Mesodermal cell (in vitro differentiated cells): ENCODE measurements at regions not wholly inside any gene's neighbourhood (a gene's known extent, or its start where the extent isn't known, plus 50 kb on each side); places are given as distances from the start of the nearest gene placed in this dataset.

Experiments
- H3K27ac ChIP-seq: 2 replicates; pipeline ENCODE4 v1.7.0; 2013; ENCODE audit warnings: mild to moderate bottlenecking, low read depth, low read length, moderate library complexity; ENCODE audit not compliant: severe bottlenecking
- H3K36me3 ChIP-seq: 2 replicates; pipeline ENCODE4 v1.7.1; 2013; ENCODE audit warnings: mild to moderate bottlenecking, low read length, moderate library complexity; ENCODE audit not compliant: control insufficient read depth, insufficient read depth
- H3K4me1 ChIP-seq: one replicate; pipeline ENCODE4 v1.7.1; 2013; ENCODE audit warnings: mild to moderate bottlenecking, low read length; ENCODE audit not compliant: insufficient read depth, control insufficient read depth, poor library complexity, severe bottlenecking
- H3K4me3 ChIP-seq: 2 replicates; pipeline ENCODE4 v1.7.0; 2013; ENCODE audit warnings: low read length, control low read depth, mild to moderate bottlenecking; ENCODE audit not compliant: insufficient read depth, poor library complexity, severe bottlenecking; ENCODE audit errors: extremely low read depth
- H3K9me3 ChIP-seq: 2 replicates; pipeline ENCODE4 v1.7.1; 2013; ENCODE audit warnings: mild to moderate bottlenecking, low read length, moderate library complexity; ENCODE audit not compliant: control insufficient read depth
- WGBS, 2 experiments: methylation state at CpG; one replicate each; pipeline ENCODE4 v1.1.5; 2013; ENCODE audit warnings: missing lambda C conversion rate in 2 of 2; ENCODE audit not compliant: insufficient coverage in 2 of 2; 5-methylcytosine and 5-hydroxymethylcytosine counted together

DNA sequence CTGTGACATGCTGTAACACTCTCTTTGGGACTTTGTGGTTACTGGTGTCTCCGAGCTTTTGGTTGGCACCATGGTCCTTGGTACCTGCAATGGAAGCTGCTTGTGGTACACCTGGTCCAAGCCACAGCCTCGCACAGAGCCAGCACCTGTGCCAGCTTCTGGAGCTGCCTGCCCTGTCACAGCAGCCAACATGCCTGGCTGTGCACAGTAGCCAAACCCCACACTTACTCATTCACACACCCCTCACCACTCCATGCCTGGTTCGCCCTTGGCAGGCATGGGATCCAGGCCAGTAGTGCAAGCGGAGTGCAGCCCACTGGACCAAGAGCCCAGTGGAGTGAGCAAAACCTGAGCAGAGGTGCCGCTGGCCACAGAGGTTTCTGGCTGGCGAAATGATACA lies 459.9 kb downstream of the TBC1D32 start:
- no peaks in the 10 kb centered on the region for H3K9me3 ChIP-seq
- H3K4me3 ChIP-seq: no peak overlapping the region
- WGBS, 2 experiments: 84 to 86% methylated on average over 3 of the region's 6 CpGs
- no peak overlapping the region for H3K27ac ChIP-seq
- no peaks in the 10 kb centered on the region for H3K4me1 ChIP-seq
- H3K36me3 ChIP-seq: no peaks in the 10 kb centered on the region

DNA sequence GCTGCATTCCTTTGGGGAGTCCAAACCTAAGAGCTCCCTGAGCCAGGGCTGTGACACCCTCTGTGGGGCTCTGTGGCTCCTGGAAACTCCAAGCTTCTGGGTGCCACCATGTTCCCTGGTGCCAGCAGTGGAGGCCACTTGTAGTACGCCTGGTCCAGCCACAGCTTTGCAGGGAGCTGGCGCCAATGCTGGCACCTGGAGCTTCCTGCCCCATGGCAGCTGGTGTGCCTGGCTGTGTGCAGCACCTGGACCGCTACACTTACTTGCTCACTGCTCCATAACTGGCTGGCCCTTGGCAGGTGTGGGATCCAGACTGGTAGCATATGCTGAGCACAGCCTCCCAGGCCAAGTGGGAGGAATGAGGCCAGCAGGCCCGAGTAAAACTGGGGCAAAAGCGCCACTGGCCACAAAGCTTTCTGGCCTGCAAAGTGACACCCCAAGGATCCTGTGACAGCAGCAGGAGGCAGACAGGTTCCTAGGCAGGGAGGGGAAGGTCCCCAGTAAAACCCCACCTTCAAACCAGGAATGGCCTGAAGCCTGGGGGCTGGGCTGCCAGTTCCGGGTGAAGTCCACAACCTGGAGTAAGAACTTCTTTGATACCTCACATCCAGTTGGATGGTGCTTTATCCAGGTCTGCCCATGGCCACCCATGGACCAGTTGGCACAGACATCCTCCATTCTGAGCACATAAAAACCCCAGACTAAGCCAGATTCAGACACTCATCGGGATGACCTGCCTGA lies 461.0 kb downstream of the TBC1D32 start:
- Histone ChIP-seq H3K4me1 (no peaks in the 10 kb centered on the region), H3K9me3 (no peaks in the 10 kb centered on the region), H3K4me3 (no peak overlapping the region), H3K36me3 (no peaks in the 10 kb centered on the region), H3K27ac (no peak overlapping the region)
- WGBS, 2 experiments: 84 to 90% methylated on average over 7 of the region's 7 CpGs

DNA sequence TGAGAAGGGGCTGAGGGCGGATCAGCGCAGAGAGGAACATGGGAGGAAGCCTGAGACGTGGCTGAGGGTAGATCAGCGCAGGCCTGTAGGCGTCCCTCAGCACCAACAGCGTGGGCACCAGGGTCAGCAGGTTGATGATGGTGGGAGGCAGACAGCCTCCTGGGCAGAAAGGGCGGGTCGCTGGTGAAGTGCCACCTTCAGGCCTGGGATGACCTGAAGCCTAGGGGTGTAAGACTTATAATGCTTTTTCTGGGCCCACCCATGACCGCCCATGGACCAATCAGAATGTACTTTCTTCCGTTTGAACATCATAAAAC lies 462.1 kb downstream of the TBC1D32 start:
- Histone ChIP-seq H3K4me1 (no peaks in the 10 kb centered on the region), H3K9me3 (no peaks in the 10 kb centered on the region), H3K27ac (no peak overlapping the region), H3K36me3 (no peaks in the 10 kb centered on the region), H3K4me3 (no peak overlapping the region)
- WGBS, 2 experiments: 91 to 96% methylated on average over 7 to 10 of the region's 10 CpGs

DNA sequence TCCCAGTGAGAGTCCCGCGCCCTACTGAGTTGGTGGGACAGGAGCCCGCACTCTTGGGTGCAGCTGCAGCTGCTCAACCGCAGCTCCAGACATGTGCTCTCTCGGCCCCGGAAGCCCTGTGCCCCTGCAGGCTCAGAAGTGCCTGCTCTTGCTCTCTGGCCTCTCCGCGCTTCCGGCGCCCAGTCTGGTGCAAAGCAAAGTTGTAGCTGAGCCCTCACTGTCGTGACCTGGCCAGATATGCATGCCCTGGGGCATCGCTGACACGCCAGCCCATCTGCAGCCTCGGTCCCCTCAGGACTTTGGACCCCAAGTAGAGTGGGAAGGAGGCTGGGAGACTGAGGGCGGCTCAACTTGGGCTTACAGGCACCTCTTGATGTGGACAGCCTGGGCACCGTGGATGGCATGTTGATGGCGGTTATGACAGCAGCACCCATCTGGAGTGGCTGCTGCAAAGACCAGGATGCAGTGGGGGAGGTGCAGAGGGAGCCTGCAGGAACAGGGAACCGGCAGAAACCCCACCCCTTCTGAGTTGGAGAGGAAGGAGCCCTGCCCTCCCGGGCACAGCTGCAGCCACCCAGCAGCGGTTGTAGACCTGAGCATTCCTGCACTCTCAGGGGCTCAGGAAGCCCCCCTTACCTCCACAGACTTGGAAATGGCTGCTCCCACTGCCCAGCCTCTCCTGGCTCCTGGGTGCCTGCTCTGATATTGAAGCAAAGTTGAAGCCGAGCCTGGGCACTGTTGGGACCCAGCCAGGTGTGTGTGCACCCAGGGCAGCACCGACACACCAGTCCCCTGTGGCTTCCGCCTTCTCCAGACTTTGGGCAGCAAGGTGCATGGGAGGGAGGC lies 462.6 kb downstream of the TBC1D32 start:
- H3K4me1 ChIP-seq: no peaks in the 10 kb centered on the region
- no peak overlapping the region for H3K27ac ChIP-seq
- no peaks in the 10 kb centered on the region for H3K36me3 ChIP-seq
- 85 to 88% methylated on average over 20 to 21 of the region's 23 CpGs for WGBS, 2 experiments
- no peaks in the 10 kb centered on the region for H3K9me3 ChIP-seq
- H3K4me3 ChIP-seq: no peak overlapping the region

DNA sequence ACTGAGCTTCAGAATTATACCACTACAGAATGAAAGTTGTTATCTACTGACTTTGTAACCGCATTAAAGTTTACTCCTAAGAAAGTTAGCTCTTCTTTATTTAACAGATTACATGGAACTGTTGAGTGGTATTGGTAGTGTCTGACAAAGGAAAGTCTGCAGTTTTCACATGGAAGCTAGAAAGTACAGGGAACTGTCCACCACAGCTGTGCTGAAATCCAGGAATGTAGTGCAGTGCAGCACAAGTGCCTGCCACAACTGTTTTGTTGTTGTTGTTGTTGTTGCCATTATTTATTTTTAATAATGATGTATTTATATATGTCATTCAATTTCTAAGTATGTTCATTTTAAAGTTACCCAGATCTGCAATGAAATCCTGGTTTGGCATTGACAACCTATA lies 464.9 kb downstream of the TBC1D32 start:
- Histone ChIP-seq H3K4me1 (no peaks in the 10 kb centered on the region), H3K36me3 (no peaks in the 10 kb centered on the region), H3K4me3 (no peak overlapping the region), H3K27ac (no peak overlapping the region), H3K9me3 (no peaks in the 10 kb centered on the region)
- no CpG with 5 or more reads among the region's 1 CpG for WGBS, 2 experiments

DNA sequence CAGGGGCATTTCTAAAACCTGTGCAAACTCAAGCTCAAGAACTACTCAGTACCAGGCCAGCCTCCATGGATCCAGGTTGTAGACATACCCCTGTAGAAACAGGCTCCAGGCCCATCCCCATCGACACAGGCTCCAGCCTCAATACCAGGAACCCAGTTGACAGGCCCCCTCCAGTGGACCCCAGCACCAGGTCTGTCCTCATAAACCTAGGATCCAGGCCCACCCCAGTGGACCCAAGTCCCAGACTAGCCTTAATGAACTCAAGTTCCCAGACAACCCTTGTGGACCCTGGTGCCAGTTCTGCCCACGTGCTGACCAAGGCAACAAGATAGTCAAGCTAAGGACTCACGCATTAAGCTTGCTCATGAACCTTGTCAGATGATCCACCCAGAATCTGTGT lies 476.9 kb downstream of the TBC1D32 start:
- H3K4me1 ChIP-seq: no peaks in the 10 kb centered on the region
- no peak overlapping the region for H3K4me3 ChIP-seq
- H3K27ac ChIP-seq: no peak overlapping the region
- WGBS, 2 experiments: 73 to 83% methylated on average over 3 of the region's 3 CpGs
- H3K9me3 ChIP-seq: no peaks in the 10 kb centered on the region
- no peaks in the 10 kb centered on the region for H3K36me3 ChIP-seq

DNA sequence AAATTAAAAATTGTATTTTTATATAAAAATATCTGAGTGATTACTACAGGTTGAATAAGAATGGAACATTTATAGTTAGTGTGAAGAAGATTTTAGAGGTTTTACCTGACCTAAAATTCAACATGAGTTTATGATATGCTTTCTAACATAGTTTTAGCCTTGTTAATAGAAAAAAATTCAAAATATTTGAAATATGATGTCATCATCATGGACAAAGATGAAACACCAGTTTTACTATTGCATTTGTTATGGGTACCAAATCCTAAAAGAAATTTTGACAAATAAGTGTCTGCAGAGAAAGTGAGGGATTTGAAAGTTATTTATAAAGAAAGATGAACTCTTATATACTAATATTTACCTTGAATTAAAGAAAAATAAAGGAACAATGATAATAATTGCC lies 479.7 kb downstream of the TBC1D32 start:
- H3K36me3 ChIP-seq: no peaks in the 10 kb centered on the region
- no peaks in the 10 kb centered on the region for H3K4me1 ChIP-seq
- no peak overlapping the region for H3K27ac ChIP-seq
- H3K4me3 ChIP-seq: no peak overlapping the region
- no peaks in the 10 kb centered on the region for H3K9me3 ChIP-seq

DNA sequence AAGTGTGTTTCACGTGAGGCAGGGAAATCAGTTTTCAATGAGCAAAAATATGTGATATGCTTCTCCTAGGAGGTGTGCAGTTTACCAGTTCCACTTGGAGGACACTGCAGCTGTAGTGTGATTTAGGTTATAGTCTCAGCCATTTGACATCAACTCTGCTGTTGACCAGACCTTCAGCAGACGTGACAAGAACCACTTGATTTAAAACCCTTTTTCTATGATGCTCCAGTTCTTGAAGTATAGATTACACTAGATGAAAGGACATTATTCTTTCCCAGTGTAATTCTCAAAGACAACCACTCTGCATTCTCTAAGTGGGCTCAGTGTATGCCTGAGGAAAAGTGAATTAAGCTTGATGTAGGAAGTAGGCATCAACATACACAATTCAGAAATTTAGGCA lies 480.8 kb downstream of the TBC1D32 start:
- Histone ChIP-seq H3K9me3 (no peaks in the 10 kb centered on the region), H3K27ac (no peak overlapping the region), H3K36me3 (no peaks in the 10 kb centered on the region), H3K4me1 (no peaks in the 10 kb centered on the region), H3K4me3 (no peak overlapping the region)
- WGBS, 2 experiments: 50% methylated on average over 1 to 2 of the region's 2 CpGs

DNA sequence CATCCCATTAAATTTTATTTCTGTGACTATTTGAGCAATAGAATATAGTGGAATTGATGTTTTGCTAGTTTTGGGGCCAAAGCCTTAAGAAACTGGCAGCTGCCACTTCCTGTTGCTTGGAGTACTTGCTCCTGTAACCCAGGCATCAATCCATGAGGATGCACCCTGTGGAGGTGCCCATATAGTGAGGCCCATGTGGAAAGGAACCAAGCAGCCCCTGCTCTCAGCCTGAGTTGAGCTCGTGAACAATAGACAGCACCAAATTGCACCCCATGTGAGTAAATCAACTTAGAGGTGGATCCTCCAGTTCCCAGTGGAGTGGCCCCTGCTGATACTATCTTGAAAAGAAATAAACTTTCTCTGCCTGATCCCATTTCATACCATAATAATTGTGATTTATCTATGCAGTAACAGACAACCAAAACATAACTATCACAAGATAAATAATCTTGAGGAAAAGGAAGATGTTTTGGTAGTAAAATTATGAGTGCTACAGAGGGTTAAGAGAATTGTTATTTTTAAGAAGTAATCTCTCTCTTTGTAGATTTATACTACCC lies 481.9 kb downstream of the TBC1D32 start:
- no peaks in the 10 kb centered on the region for H3K9me3 ChIP-seq
- H3K36me3 ChIP-seq: no peaks in the 10 kb centered on the region
- no peaks in the 10 kb centered on the region for H3K4me1 ChIP-seq
- H3K4me3 ChIP-seq: no peak overlapping the region
- H3K27ac ChIP-seq: no peak overlapping the region
- WGBS, 2 experiments: 67 to 71% methylated on average over 1 of the region's 1 CpG

DNA sequence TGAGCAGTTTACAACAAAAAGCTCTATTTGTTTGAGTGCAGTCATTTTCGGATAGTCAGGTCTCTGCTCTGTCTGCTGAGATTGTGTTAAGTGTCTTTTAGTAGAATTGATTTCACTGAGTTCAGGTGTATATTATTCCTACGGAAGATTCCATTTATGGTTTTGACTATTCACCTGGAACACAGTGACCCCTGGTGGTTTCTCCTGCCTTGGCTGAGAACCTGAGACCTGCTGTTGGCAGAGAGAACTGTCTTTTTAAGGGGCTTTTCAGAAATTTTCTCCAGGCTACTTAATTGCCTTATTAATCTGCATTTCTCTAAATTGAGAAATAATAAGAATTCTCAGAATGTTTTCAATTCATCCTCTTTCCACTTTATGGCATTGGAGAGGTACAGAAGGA lies 508.0 kb downstream of the TBC1D32 start:
- 55% methylated on average over 2 of the region's 2 CpGs; no CpG with 5 or more reads in 1 of the 2 experiments for WGBS, 2 experiments
- no peaks in the 10 kb centered on the region for H3K36me3 ChIP-seq
- no peaks in the 10 kb centered on the region for H3K9me3 ChIP-seq
- H3K4me1 ChIP-seq: no peaks in the 10 kb centered on the region
- no peak overlapping the region for H3K27ac ChIP-seq
- no peak overlapping the region for H3K4me3 ChIP-seq

DNA sequence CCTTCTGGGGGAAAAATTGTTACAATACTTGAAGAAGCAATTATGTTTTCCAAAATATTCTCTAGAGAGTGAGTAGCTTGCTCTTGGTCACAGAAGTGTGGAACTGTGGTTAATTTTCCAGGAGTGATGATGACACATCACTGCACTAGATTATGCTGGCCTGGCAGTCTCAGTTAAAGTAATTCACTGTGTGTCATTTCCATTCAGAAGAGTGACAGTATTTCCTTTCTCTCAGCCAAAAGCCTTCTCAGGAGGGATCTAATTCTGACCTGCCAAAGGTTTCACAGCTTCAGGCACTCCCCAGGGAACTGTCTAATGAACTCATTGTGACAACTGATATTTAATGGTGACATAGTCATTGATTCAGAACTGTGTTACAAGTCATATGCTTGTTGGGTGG lies 517.5 kb downstream of the TBC1D32 start:
- Histone ChIP-seq H3K36me3 (no peaks in the 10 kb centered on the region), H3K4me1 (no peaks in the 10 kb centered on the region)

More for the DNA sequence above, 517.5 kb downstream of the TBC1D32 start:
- H3K9me3 ChIP-seq: no peaks in the 10 kb centered on the region
- H3K27ac ChIP-seq: no peak overlapping the region
- H3K4me3 ChIP-seq: no peak overlapping the region
